Chondrocyte (in vitro differentiated cells): ENCODE measurements at regions not wholly inside any gene's neighbourhood (a gene's known extent, or its start where the extent isn't known, plus 50 kb on each side); places are given as distances from the start of the nearest gene placed in this dataset.

Experiments used
- DNase-seq: peaks from one replicate; pipeline ENCODE4 v3.0.0; 2021; ENCODE audit warnings: mixed read lengths, low spot score
- H3K27ac Mint-ChIP-seq: one replicate; pipeline ENCODE4 v1.8.0; 2021; ENCODE audit warnings: mild to moderate bottlenecking, moderate library complexity, mixed read lengths; ENCODE audit not compliant: unreplicated experiment
- H3K27me3 Mint-ChIP-seq: 2 replicates; pipeline ENCODE4 v1.8.0; 2021; ENCODE audit warnings: low read depth, mixed read lengths
- H3K36me3 Mint-ChIP-seq: 2 replicates; pipeline ENCODE4 v1.8.0; 2021; ENCODE audit warnings: low read depth, mixed read lengths
- H3K4me1 Mint-ChIP-seq: 2 replicates; pipeline ENCODE4 v1.8.0; 2021; ENCODE audit warnings: low read depth, mild to moderate bottlenecking, mixed read lengths
- H3K4me3 Mint-ChIP-seq: one replicate; pipeline ENCODE4 v1.8.0; 2021; ENCODE audit warnings: mild to moderate bottlenecking, moderate library complexity, mixed read lengths; ENCODE audit not compliant: unreplicated experiment
- H3K9me3 Mint-ChIP-seq: 2 replicates; pipeline ENCODE4 v1.8.0; 2021; ENCODE audit warnings: low read depth, mixed read lengths
- TF ChIP-seq, protein P1 (sequence below): fragments of 200-600 bp; sonication (generic); IDR thresholded peaks from 2 replicates; pipeline ENCODE4 v1.5.0; 2021; ENCODE audit warnings: antibody characterized with exemption, mild to moderate bottlenecking, moderate library complexity

DNA sequence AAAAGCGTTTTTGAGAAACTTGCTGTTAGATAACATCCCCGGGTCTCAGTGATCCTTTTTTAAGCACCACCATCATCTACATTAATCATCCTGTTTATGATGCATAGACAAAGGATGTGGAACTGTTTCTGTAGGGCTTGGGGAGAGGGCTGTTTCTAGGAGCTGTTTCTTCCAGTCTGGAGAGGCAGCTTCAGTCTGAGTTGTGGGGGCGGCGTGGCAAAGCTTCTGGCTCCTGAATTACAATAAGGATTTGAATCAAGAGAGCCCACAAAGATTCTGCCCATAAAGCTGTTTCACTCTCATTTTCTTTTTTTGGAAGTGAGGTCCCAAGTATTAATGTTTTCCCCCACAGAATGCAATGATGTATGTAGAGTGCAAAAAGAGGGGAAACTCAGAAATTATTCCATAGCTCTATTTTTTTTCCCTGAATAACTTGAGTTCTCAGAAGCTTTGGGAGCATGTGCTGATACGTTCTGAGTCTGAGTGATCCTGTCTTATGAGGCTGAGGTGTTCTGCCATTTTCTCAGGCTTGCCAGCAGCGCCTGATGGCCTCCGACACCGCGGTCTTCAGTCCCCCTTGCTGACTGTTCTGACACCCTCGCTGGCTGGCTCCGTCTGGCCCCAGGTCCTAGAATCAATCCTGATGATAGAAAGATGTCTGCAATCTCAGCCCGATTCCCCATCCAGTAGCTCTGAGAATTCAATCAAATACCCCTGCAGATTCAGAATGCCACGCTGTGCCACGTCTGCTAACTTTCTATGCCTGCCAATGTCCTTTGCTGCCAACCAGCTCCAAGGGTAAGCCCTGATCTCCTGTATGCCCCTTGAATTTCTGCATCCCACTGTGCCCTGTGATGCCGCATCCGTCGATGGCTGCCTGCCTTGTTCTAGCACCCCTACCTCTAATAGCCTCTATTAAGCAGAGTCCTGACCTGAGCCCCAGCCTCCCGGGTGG lies 92.4 kb upstream of the AKT3 start:
- H3K27me3 Mint-ChIP-seq, result no peaks in the 10 kb centered on the region
- TF ChIP-seq, protein P1, sequence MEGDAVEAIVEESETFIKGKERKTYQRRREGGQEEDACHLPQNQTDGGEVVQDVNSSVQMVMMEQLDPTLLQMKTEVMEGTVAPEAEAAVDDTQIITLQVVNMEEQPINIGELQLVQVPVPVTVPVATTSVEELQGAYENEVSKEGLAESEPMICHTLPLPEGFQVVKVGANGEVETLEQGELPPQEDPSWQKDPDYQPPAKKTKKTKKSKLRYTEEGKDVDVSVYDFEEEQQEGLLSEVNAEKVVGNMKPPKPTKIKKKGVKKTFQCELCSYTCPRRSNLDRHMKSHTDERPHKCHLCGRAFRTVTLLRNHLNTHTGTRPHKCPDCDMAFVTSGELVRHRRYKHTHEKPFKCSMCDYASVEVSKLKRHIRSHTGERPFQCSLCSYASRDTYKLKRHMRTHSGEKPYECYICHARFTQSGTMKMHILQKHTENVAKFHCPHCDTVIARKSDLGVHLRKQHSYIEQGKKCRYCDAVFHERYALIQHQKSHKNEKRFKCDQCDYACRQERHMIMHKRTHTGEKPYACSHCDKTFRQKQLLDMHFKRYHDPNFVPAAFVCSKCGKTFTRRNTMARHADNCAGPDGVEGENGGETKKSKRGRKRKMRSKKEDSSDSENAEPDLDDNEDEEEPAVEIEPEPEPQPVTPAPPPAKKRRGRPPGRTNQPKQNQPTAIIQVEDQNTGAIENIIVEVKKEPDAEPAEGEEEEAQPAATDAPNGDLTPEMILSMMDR, result no peak
- peaks cover 8% of the 10 kb centered on the region for H3K4me1 Mint-ChIP-seq
- H3K9me3 Mint-ChIP-seq, result no peaks in the 10 kb centered on the region
- no peak overlapping the region for H3K4me3 Mint-ChIP-seq
- H3K36me3 Mint-ChIP-seq, result no peaks in the 10 kb centered on the region
- DNase-seq, result no peak
- H3K27ac Mint-ChIP-seq, result no peak overlapping the region

DNA sequence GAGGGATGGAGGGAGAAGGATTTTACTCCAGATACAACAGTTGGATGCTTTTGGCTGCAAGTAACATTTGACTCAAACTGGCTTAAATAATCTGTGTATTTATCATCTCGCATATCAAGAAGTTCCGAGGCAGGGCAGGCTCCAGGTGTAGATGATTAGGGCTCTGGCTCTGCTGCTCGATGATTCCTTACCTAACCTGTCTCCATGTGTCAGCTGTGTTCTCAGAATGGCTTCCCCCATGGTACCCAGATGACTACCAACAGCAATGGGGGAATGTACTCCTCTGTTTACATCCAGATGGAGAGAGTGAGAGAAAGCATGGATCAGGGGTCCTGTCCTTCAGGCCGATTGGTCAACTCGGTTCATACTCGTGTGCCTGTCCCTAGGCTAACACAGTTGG lies 90.4 kb upstream of the AKT3 start:
- Mint-ChIP-seq H3K27me3 (no peaks in the 10 kb centered on the region), H3K9me3 (peaks cover under 1% of the 10 kb centered on the region), H3K36me3 (no peaks in the 10 kb centered on the region), H3K27ac (no peak overlapping the region), H3K4me3 (no peak overlapping the region), H3K4me1 (peaks cover 8% of the 10 kb centered on the region)
- DNase-seq, result no peak
- TF ChIP-seq, protein P1, result no peak

DNA sequence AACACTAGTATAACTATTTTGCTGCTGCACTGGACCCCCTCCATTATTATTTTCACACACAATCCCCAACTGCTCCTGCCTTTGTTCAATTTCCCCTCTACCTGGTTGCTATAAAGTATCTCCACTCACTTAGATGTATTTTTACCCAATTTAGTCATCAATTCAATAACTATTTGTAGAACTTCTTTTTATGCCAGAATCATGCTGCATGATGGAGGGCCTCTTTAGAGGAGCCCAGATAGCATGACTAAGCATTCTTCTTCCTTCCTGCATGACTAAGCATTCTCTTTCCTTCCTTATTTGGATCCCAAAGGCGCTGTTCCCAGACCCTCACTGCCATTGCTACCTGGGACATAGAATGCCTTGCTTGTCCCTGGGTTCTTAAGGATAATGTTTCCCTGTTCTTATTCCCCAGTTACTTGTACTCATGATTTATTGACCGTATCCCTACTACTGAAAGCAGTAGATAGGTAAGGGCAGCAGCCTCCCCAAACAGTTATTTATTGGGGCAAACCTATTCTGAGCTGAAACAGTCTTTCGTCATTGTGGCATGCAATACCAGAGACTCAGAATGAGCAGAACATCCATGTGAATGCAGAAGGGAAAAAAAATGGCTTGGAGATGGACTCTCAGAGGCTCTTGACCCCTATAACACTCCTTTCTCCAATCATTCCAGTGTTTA lies 89.3 kb upstream of the AKT3 start:
- H3K9me3 Mint-ChIP-seq, result peaks cover 10% of the 10 kb centered on the region
- TF ChIP-seq, protein P1, result no peak
- H3K4me3 Mint-ChIP-seq, result no peak overlapping the region
- no peak for DNase-seq
- no peaks in the 10 kb centered on the region for H3K27me3 Mint-ChIP-seq
- peaks cover 2% of the 10 kb centered on the region for H3K36me3 Mint-ChIP-seq
- H3K4me1 Mint-ChIP-seq, result peaks cover 5% of the 10 kb centered on the region
- no peak overlapping the region for H3K27ac Mint-ChIP-seq

DNA sequence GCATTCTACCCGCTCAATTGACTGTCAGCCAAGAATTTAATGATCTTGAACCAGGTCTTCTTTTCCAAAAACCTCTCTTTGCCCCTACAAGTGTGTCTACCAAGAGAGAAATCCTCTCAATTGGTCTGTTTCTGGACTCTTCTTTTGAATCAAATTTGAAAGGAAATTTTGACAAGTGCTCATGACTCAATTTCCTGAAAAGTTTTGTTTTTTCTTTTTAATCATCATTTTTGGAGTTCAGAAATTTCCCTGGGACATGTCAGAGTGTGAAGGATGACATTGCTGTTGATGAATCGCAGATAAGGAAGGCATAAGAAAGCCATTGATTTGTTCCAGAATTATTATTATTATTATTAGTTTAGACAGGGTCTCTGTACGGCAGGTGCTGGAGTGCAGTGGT lies 88.2 kb upstream of the AKT3 start:
- Mint-ChIP-seq H3K4me3 (no peak overlapping the region), H3K36me3 (peaks cover 2% of the 10 kb centered on the region), H3K27ac (no peak overlapping the region), H3K27me3 (no peaks in the 10 kb centered on the region), H3K9me3 (peaks cover 10% of the 10 kb centered on the region), H3K4me1 (peaks cover 3% of the 10 kb centered on the region)
- TF ChIP-seq, protein P1, result no peak
- no peak for DNase-seq

DNA sequence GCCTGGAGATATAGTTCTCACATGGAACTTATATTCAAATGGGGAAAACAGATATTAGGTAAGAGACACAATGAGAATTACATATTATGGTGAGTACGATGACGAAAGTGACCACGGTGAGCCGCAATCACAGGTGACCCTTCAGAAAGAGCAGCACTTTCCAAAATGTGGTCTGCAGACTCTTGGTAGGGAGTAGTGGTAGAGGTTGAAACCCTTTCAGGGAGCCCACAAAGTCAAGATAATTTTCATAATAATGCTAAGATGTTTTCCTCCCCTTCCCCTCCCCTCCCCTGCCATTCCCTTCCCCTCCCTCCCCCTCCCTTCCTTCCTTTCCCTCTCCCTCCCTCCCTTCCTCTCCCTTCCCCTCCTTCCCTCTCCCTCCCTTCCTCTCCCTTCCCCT lies 83.5 kb upstream of the AKT3 start:
- Mint-ChIP-seq H3K36me3 (peaks cover 2% of the 10 kb centered on the region), H3K27ac (no peak overlapping the region), H3K9me3 (peaks cover 10% of the 10 kb centered on the region), H3K4me3 (no peak overlapping the region), H3K27me3 (no peaks in the 10 kb centered on the region), H3K4me1 (peaks cover 13% of the 10 kb centered on the region)
- TF ChIP-seq, protein P1, result no peak
- DNase-seq, result no peak
